ENCODE measurements at regions not wholly inside any gene's neighbourhood (a gene's known extent, or its start where the extent isn't known, plus 50 kb on each side); places are given as distances from the start of the nearest gene placed in this dataset.

- no peak for TF ChIP-seq CBX5 (IDR thresholded peaks at IDR 0.05; ENCODE audit: borderline replicate concordance, low read depth)
Observed at GRCh38 chr1:203404546-203404945, 53.6 kb upstream of the FMOD start (continued).

GRCh38 chr1:203405703-203406438, 54.9 kb upstream of the FMOD start:
- in situ Hi-C loops (cut with MboI): no loop called here
- Histone ChIP-seq H3K27me3 (ENCODE audit: control insufficient read depth in 2 of 2, insufficient read depth in 2 of 2, low read length in 2 of 2) (peaks cover 35 to 38% of the 10 kb centered on the region in 2 experiments), H3K9me1 (ENCODE audit: control insufficient read depth, insufficient read depth, low read length) (no peaks in the 10 kb centered on the region), H3K4me1 (replicated peaks in 1 of 2; ENCODE audit: control insufficient read depth in 2 of 2, insufficient read depth in 2 of 2, low read length in 2 of 2) (no peaks in the 10 kb centered on the region; a peak in 1 of 5 replicates), H3K36me3 (ENCODE audit: control insufficient read depth, insufficient read depth, low read length) (no peaks in the 10 kb centered on the region), H3K4me3 (no peak overlapping the region), H3K9ac (ENCODE audit: insufficient read depth in 1 of 2, low read depth in 2 of 2, low read length in 2 of 2) (no peak overlapping the region), H3K79me2 (ENCODE audit: control insufficient read depth, insufficient read depth, low read length) (no peaks in the 10 kb centered on the region), H2AFZ (ENCODE audit: low read depth, low read length) (no peak overlapping the region), H3K9me3 (replicated peaks; ENCODE audit: control insufficient read depth, insufficient read depth, low read depth, low read length) (no peaks in the 10 kb centered on the region), H3K4me2 (ENCODE audit: insufficient read depth, low read length) (no peak overlapping the region), H3K27ac (ENCODE audit: extremely low read depth, low read depth, low read length) (no peak overlapping the region), H4K20me1 (replicated peaks; ENCODE audit: control insufficient read depth, insufficient read depth, low read length) (no peaks in the 10 kb centered on the region)
- WGBS (ENCODE audit: insufficient coverage, low coverage, missing lambda C conversion rate): 0% methylated on average over 5 of the region's 5 CpGs
- ATAC-seq (no peak), FAIRE-seq (no peak), DNase-seq (ENCODE audit: extremely low read depth in 1 of 4, low spot score in 3 of 4) (no peak)
- no TSS peak for BruUV-seq (replicated peaks)
- intact Hi-C loops (cut with micrococcal nuclease): no loop called here
- ChIA-PET POLR2A (interaction anchor here (0.6 kb wide), 1 partner anchor 955 kb away, joined by 3 read pairs; no protein-coding TSS in a partner anchor), CTCF (ENCODE audit: low intra/inter-chr PET ratio) (no interaction called here)
- TF ChIP-seq GABPB1 (CRISPR knock-in tag; IDR thresholded peaks at IDR 0.05): no peak
- TF ChIP-seq U2AF1 (optimal IDR thresholded peaks at IDR 0.05; ENCODE audit: low read depth, low read length): no peak
- no peak for TF ChIP-seq NEUROD1 (IDR thresholded peaks at IDR 0.05; ENCODE audit: borderline replicate concordance, low read depth, low read length, partially characterized antibody)
- TF ChIP-seq CEBPG (CRISPR knock-in tag; IDR thresholded peaks at IDR 0.05): no peak
- no peak for TF ChIP-seq CEBPG (tag; conservative IDR thresholded peaks at IDR 0.05 in 1 of 2, IDR thresholded peaks at IDR 0.05 in 1 of 2)
- TF ChIP-seq RBM14 (IDR thresholded peaks at IDR 0.05; ENCODE audit: borderline replicate concordance, insufficient read depth, low read depth, low read length): no peak
- no peak for TF ChIP-seq HMBOX1 (IDR thresholded peaks at IDR 0.05)
- TF ChIP-seq ZNF124 (CRISPR knock-in tag; IDR thresholded peaks at IDR 0.05): no peak
- no peak for TF ChIP-seq CREB3L1 (IDR thresholded peaks at IDR 0.05; ENCODE audit: borderline replicate concordance, low read depth)
- no peak for TF ChIP-seq RNF2 (IDR thresholded peaks at IDR 0.05)
- no peak for TF ChIP-seq DDX20 (tag; IDR thresholded peaks at IDR 0.05; ENCODE audit: low read depth)
- TF ChIP-seq ZBTB2 (IDR thresholded peaks at IDR 0.05): no peak
- TF ChIP-seq BHLHE40 (IDR thresholded peaks at IDR 0.05; ENCODE audit: low read length): no peak
